ENCODE measurements at regions not wholly inside any gene's neighbourhood (a gene's known extent, or its start where the extent isn't known, plus 50 kb on each side); places are given as distances from the start of the nearest gene placed in this dataset.

GRCh38 chr2:207233731-207234130, 68.0 kb upstream of the KLF7 start:
- in situ Hi-C loops (cut with MboI; ENCODE audit: low pct_unique_long_range_greater_than_20kb, low sequenced_read_pairs, unreplicated experiment): no loop called here

GRCh38 chr2:207235621-207236020, 69.9 kb upstream of the KLF7 start:
- in situ Hi-C loops (cut with MboI; ENCODE audit: low pct_unique_long_range_greater_than_20kb, low sequenced_read_pairs, unreplicated experiment): no loop called here
- no peak for TF ChIP-seq CTCF (IDR thresholded peaks at IDR 0.05; ENCODE audit: extremely low read depth, insufficient read depth, missing control alignments)
- no peak for DNase-seq (ENCODE audit: low spot score)

More at GRCh38 chr2:207233731-207234130, 68.0 kb upstream of the KLF7 start:
- no peak for DNase-seq (ENCODE audit: low spot score)
- no peak for TF ChIP-seq CTCF (IDR thresholded peaks at IDR 0.05; ENCODE audit: extremely low read depth, insufficient read depth, missing control alignments)

- TF ChIP-seq CTCF (IDR thresholded peaks at IDR 0.05; ENCODE audit: extremely low read depth, insufficient read depth, missing control alignments): no peak
- DNase-seq (ENCODE audit: low spot score): no peak
- in situ Hi-C loops (cut with MboI; ENCODE audit: low pct_unique_long_range_greater_than_20kb, low sequenced_read_pairs, unreplicated experiment): no loop called here
These were observed 70.6 kb upstream of the KLF7 start for GRCh38 chr2:207236156-207236935.

GRCh38 chr2:207238831-207239701, 73.3 kb upstream of the KLF7 start:
- DNase-seq (ENCODE audit: low spot score): no peak
- in situ Hi-C loops (cut with MboI; ENCODE audit: low pct_unique_long_range_greater_than_20kb, low sequenced_read_pairs, unreplicated experiment): no loop called here
- TF ChIP-seq CTCF (IDR thresholded peaks at IDR 0.05; ENCODE audit: extremely low read depth, insufficient read depth, missing control alignments): no peak

GRCh38 chr2:207239754-207240494, 74.2 kb upstream of the KLF7 start:
- TF ChIP-seq CTCF (IDR thresholded peaks at IDR 0.05; ENCODE audit: extremely low read depth, insufficient read depth, missing control alignments): no peak
- in situ Hi-C loops (cut with MboI; ENCODE audit: low pct_unique_long_range_greater_than_20kb, low sequenced_read_pairs, unreplicated experiment): no loop called here
- no peak for DNase-seq (ENCODE audit: low spot score)

GRCh38 chr2:207240649-207241048, 74.9 kb upstream of the KLF7 start:
- DNase-seq (ENCODE audit: low spot score): no peak
- no peak for TF ChIP-seq CTCF (IDR thresholded peaks at IDR 0.05; ENCODE audit: extremely low read depth, insufficient read depth, missing control alignments)
- in situ Hi-C loops (cut with MboI; ENCODE audit: low pct_unique_long_range_greater_than_20kb, low sequenced_read_pairs, unreplicated experiment): no loop called here
